ELR (cell line): ENCODE measurements at regions not wholly inside any gene's neighbourhood (a gene's known extent, or its start where the extent isn't known, plus 50 kb on each side); places are given as distances from the start of the nearest gene placed in this dataset.

Experiments
- DNase-seq: peaks from one replicate; pipeline ENCODE4 v3.0.0-alpha.2; 2015; ENCODE audit warnings: low read depth

DNA sequence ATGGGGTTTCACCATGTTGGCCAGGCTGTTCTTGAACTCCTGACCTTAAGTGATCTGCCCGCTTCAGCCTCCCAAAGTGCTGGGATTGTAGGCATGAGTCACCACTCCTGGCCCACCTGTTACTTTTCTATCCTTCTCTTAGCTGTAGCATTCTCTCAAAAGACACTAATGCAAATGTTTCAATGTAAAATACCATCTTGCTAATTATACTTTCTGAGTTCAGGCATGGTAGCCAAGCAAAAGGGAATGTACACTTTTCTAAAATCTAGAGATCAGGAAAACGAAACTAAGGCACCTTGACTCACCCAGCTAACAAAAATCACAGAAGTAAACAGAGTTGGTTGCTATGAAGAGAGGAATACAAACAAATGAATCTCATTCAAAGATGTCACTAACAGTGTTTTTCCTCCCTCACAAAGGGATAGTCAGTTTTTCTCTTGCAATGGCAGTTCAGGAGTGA lies 401.0 kb upstream of the NRP1 start:
- DNase-seq: peak; percentile 43

DNA sequence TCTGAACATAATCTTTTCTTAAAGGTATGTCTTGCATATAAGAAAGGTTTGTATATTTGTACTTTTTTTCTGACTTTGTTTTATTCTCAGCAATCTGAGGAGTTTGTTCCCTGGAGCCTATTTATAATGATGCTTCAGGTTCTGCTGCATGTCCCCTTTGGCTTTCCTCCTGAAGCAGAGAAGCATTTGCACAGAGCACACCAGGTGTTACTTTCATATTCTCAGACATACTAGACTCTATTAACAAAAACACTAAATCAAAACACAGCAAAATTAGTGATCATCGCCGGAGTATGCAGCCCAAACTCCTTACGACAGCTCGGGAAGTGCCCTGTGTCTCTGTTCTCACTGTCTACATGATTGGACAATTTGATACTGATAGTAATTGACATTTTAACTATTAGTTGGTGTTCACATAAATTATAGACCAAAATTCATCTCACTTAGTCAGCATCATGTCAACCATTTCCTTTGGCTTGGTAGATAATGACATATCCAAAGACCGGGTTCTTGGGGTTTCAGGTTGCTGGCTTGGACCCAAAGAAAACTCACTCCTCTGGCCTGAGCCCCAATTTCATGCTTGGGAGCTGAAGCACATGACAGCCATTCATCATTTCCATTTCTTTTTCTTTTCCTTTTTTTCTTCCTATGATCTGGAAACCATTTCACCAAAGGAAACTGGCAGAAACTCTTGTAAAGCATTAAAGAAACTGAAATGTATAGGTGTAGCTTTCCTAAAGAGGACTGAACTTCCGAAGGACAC lies 400.1 kb upstream of the NRP1 start:
- no peak for DNase-seq

DNA sequence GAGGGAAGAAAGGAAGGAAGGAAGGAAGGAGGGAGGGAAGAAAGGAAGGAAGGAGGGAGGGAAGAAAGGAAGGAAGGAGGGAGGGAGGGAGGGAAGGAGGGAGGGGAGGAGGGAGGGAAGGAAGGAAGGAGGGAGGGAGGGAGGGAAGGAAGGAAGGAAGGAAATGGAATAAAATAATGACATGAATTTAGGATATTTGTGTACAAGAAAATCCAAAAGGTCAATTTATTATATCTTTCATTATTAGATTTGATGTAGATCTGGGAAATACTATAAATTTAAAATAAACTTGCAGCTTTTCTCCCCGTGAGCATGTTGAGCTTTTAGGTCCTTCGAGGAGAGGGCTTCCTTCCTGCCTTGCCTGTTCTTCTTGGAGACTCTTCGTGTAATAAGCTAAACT lies 398.6 kb upstream of the NRP1 start:
- no peak for DNase-seq

DNA sequence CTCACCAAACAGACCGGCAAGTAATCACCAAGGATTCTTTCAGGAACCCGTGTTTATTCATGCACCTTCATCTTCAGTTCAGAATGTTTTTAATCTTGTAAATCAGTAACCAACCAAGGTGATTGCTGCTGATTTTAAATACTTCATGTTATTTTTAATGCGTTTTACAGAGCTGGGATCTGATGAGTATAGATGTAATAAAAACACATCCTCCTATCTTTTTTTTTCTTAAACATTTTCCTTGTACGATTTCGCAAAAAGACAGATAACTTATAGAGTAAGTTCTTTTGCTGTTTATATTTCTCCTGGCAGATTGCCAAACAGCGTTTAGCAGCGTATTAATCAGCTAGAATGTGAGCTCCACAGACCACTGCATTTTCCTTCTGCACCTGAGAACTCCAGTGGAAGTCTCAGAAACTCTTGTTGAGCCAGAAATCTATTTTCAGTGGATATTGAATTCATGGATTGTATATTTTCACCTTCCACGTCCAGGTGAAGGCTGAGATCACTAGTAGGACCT lies 397.8 kb upstream of the NRP1 start:
- no peak for DNase-seq

DNA sequence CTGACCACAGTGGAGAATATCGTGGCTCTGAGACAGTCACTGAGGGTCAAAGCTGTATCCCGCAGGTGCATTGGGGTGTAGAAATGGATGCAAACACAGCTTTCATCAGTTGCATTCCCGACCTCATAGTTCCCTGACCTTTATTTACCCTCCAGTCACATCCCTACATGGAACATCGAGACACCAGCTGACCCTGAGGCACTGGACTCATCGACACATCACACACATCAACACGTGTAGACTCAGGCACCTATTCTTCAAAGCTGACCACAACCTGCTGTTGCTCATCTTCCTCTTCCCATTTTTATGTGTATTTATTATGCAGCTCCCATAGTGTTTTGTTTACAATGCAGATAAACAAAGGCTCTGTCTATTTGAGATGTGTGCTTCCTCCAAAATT lies 396.9 kb upstream of the NRP1 start:
- peak; percentile 48 for DNase-seq

DNA sequence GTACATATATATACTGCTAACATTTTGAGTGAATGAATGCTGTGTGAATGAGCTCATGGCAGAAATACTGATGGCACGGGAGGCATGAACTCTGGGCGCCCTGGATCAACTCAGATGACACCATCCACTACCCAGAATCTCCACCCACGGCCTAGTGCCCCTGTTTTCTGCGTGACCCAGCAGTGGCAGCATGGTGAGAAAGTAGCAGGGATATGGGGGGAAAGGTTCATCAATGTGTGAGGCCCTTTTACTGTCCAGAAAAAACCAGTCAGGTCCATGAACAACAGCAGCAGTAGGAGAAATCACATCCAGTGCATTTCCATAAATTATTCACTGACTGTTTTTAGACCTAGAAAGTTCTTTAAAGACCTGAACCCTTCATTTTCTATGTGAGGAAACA lies 391.0 kb upstream of the NRP1 start:
- no peak for DNase-seq

DNA sequence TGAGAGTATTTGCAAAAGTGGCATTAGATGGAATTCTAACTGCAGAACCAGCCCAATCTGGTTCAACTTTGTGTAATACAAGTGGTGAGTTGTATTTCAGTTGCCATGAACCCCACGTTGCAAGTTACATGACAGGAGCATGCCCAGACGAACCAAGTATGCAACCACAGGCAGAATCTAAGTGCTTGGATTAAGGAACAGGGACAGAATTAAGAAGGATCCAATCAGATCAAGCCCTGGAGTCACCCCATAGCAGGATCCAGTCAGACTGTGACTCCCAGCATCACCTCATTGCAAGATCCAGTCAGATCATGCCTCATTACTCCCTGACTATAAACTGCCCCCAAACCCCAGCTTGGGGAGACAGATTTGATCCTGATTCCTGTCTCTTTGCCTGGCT lies 388.7 kb upstream of the NRP1 start:
- no peak for DNase-seq

DNA sequence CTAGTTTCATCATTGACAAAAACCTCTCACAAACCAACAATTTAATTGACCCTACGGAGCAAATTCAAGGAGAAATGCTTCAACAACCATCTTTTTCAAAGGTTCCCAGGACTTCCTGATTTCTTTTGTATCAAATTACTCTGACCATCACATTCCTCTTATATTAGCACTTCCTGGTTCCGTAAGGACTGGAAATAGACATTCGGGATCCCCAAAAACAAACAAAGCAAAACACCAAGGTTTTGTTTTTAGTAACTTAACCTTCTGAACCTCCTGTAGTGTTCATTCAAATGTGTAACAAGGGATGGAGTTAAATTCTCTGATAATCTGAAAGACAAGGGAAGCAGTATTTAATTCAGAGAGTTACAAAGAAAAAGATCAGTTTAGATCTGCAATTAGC lies 387.6 kb upstream of the NRP1 start:
- peak; percentile 37 for DNase-seq

DNA sequence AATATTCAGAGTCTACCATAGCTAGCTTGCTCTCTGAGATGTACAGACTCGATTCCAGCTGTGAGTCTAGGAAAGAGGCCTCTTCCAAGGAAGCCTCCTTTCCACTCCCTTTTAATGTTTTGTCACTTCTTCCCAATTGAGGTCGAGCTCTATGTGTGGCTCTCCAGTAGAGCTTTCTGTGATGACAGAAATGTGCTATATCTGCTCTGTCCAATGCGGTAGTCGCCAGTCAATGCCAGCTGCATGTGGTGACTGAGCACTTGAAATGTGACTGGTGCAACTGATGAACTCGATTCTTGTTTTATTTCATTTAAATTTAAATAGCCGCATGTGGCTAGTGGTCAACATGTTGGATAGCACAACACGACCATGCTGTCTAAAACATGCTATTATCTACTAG lies 387.0 kb upstream of the NRP1 start:
- no peak for DNase-seq

DNA sequence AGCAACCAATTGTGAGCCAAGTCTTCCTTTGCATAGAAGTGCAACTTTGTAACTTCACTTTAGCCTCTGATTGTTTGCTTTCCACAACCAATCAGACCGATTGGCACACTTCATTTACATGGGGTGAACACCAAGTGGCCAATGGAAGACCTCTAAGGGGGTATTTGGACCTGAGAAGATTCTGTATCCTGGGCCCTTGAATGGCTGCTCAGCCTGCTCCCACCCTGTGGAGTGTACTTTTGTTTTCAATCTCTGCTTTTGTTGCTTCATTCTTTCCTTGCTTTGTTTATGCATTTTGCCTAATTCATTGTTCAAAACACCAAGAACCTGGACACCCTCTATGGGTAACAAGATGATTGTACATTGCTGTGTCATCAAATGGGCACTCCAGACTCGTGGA lies 385.7 kb upstream of the NRP1 start:
- no peak for DNase-seq

DNA sequence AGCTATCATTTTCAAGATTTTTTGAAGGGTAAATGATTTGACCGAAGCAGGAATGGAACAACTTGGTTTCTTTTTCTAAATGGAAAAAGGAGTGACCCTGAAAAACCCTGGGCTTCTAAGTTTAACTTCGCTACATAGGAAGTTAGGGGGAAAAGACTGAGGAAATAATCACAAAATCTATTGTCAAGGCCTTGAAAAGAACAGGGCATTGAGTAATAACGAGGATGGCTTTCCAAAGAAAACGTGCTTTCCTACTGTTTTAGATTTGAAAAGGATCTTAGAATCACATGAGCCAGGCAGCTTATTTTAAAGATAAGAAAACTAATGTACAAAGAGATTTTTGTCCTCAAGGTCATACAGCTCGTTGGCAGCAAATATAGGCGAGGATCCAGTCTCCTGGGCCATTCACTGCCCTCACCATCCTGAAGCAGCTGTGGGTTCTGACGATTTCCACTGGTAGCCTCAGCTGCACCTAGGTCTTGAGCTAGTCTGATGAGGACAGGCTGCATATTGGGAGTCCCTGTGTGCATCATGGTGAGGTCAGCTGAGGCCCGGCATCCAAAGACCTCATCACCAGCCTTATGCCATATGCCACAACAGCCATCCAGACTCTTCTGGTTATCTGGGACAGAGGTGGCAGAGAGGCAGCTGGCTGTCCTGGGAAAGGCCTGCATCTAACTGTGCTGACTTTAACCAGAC lies 384.7 kb upstream of the NRP1 start:
- DNase-seq: no peak

DNA sequence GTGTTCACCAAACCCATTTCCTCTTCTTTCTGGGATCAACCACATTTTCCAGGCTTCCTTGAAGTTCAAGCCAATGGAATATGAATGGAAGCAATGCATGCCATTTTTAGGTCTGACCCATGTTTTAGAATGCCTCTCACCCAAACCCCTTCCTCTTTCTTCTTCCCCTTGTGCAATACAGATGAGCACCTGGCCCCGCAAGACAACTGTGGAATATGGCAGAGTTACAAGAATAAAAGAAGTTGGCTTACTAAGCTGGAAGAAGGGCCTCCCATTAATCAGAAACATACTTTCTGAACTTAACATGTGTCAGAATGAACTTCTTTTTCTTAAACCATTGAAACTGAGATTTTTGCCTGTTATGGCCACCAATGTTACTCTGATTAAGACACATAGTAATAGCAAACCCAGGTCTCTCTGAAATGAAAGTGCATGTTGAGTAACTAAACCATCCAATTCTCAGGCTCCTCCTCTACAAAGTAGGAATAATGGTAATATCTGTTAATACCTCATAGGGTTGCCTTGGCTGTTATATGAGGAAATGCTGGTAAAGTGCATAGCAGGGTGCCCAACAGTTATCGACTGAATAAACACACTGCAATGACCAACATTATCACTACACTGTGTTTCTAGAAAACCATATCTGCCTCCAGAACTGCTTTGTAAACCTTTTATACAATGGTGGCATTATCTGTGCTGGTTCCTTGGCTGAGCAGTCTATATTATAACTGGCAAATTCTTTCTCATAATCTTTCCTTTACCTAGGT lies 382.2 kb upstream of the NRP1 start:
- no peak for DNase-seq

DNA sequence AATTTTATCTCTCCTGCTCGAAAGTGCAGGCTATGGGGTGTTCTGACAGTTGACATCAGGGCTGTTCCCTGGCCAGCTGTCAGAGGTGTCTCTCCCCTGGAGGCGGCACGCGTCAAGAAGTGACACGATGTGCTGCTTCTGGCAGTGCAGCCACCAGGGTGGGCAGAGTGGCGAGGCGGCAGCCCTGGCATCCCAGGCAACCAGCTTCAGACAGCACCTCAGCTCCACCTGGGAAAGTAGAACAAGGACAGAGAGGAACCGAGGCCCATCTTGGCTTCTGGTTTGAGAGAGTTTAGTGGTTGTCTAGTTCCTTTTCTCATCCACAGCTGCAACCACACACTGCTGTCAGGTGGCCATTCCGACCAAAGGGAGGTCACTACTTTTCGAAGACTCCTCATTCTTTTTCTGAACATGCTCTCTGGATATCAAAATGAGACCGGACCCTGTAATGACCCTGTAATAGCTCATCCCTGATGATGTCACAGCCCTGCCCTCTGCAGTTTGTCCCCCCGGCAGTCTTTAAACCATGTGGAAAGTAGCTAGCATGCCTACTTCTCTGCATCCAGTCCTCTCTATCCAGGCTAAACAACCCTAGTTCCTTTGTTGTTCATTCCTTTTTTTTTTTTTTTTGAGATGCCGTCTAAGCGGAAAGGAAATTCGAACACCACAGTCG lies 381.0 kb upstream of the NRP1 start:
- no peak for DNase-seq

DNA sequence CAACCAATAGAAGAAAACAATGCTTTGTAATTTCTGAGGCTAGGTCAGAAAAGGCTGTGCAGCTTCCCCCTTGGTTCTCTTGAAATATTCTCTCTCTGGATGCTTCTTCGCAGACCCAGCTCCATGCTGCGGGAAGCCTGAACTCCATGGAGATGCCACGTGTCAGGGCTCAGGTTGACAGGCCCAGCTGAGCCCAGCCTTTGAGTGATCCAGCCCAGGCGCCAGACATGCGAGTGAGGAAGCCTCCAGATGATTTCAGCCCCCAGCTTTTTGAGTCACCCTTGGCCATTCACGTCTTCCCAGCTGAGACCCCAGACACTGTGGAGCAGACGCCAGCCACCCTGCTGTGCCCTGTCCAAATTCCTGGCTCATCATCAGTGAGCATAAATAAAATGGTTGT lies 378.4 kb upstream of the NRP1 start:
- DNase-seq: no peak

DNA sequence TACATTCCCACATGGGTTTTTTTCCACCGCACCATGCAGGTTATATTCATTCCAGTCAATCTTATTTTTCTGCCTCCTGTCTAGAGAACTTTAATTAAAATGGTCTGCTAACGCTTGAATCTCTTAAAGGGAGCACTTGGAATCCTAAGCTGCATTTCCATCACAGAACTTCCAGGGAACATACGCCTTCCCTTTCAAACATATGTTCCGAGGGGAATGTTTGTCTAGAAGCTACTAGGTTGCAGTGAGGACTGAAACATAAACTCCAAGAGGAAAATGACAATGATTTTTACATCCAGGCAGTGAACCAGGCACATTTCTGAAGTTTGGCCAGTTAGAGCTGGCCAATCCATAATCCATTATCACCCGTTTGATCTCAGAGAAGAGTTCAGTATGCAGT lies 375.5 kb upstream of the NRP1 start:
- no peak for DNase-seq

DNA sequence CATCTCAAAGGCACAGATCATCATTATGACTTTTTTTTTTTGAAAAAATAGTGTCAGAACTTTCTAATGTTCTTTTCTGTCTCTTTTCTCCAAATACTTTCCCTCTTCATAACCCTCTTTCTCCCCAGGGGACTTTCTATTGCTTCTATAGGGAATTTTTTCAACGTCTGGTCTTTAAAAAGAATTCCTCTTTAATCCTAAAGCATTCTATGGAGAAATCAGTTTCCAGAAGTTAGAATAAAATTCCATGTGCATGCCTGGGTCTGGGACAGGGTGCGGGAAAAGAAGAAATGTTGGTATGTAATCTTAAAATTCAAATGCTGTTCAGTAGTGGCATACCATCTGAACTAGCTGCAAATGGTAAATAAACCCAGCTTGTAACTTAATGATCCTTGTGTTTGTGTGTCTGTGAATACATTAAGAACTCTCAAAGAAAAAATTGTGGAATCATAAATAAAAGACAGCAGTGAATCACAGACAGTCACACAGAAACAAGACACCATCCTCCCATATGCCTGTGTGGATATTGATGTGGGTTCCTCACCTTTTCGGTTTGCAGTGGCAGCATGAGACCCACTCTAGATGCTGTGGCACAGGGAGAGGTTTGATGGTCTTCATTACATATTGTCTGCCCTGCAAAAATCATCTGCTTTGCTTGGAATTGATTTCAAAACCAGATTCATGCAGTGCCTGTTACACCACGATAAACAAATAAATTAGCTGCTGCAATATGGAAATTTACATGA lies 374.7 kb upstream of the NRP1 start:
- DNase-seq: no peak

DNA sequence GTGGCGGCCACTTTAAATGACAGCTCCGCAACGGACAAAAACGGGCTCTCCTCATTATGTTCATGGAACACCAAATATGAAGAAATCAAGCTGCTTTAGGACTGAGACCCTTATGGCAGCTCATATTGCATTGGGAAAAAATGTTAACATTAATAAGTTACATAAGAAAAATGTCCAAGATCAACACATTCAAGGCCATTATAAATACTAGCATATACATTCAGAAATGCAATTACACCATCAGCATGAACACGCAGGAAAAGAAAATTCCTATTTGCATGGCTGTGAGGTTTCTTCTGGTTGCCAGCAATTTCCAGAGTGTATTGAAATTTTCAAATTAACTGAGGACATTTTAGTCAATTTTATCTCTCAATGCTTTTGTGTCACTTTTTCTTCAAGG lies 374.1 kb upstream of the NRP1 start:
- DNase-seq: no peak

DNA sequence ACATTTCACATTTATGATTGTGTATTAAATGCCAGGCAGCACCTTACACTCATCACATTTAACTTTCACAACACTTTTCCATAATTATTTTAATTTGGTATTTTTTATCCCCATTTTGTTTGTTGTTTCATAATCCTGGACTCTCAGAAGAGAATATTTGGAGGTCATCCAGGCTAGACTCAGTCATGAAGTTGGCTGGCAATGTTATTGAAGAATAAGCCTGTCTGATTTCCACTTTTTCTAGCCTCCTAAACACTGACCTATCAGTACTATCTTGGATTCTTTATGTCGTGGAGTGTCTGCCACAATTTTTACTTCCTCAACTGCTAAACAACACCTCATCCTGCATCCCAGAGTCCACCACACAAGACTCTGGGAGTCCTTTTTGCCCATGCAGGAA lies 372.3 kb upstream of the NRP1 start:
- DNase-seq: peak; percentile 6

DNA sequence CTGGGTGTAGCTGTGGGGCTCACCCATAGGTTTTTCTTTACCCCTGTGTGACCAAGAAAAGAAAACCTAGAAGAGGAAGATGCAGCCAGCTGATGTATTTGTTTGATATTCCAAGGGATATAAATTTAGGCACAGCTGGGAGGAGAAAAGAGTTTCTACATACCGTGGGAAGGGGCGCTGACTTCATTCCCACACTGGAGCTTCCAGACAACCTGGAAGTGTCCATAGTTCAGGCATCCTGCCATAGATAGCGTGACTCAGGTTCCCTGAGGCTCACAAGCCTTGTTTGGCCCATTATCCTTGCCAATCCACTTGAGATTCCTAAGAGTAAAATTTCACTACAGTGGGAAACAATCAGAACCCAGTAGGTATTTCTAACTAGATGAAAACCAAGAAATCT lies 371.7 kb upstream of the NRP1 start:
- peak; percentile 79 for DNase-seq

DNA sequence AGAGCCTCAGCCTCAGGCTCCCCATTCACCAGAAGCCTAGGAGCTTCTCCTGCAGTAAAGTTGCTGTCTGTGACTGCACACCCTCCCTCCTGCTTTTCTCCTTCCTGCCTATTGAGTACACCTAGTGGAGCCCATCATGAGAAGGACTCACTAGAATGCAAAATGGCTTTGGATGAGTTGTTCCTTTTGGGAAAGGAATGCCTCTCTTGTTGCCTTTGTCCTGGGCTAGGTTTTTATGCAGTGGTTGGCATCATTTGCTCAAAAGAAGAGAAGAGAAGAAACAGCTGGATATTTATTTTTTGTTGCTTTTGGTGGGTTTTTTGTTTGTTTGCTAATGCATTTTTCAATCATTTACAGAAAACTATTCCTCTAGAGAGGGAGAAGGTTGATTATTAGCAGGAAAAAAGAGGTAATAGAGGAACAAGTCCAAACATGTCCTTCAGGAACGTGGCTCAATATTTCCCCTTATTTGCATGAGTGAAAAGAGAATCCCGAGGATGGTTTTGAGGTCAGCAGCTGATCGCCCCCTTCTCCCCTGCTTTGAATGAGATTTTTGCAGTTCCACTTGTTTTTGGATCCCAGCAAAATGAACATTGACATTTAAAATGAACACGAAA lies 369.9 kb upstream of the NRP1 start:
- DNase-seq: peak; percentile 5
